Fibroblast of the conjunctiva (primary cell): ENCODE measurements at regions not wholly inside any gene's neighbourhood (a gene's known extent, or its start where the extent isn't known, plus 50 kb on each side); places are given as distances from the start of the nearest gene placed in this dataset.

ENCODE experiments used
- DNase-seq: peaks from one replicate; pipeline ENCODE4 v3.0.0-alpha.2; 2010; ENCODE audit warnings: low read depth

GRCh38 chr21:38151021-38151645 lies 105.7 kb upstream of the KCNJ15 start:
- DNase-seq: no peak

DNA sequence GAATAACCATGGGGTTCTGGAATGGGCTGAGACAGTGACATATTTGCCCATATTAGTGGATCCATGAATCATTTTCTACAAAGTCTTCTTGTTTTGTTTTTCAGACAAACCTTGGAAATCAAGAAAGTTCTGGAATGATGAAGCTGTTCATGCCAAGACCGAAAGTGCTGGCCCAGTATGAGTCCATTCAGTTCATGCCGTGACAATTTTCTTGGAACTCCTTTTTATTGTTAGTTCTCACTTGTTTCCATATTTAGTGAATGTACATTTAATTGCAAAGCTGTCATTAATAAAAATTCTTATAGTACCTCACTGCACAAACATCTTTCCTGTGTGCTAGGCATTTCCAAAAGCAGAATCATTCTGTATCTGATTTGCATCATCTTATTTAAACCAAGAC lies 100.6 kb upstream of the KCNJ15 start:
- DNase-seq: no peak

DNA sequence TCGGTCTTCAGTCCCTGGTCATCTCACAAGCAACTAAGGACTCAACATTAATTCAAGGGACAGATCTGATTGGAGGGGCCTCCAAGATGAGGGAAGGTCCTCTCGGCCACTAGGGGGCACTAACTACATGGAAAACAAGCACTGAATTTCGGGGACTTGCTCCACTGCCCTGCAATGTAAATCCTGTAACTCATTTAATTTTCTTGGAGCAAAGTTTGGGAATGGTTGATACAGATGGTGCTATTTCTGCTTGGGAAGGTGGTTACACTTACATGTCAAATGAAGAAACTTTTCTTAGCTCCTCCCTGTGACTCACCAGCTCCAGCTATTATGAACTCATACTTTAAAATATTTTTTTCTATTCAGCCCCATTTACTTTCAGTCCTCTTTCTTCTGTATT lies 97.4 kb upstream of the KCNJ15 start:
- peak; percentile 80 for DNase-seq

DNA sequence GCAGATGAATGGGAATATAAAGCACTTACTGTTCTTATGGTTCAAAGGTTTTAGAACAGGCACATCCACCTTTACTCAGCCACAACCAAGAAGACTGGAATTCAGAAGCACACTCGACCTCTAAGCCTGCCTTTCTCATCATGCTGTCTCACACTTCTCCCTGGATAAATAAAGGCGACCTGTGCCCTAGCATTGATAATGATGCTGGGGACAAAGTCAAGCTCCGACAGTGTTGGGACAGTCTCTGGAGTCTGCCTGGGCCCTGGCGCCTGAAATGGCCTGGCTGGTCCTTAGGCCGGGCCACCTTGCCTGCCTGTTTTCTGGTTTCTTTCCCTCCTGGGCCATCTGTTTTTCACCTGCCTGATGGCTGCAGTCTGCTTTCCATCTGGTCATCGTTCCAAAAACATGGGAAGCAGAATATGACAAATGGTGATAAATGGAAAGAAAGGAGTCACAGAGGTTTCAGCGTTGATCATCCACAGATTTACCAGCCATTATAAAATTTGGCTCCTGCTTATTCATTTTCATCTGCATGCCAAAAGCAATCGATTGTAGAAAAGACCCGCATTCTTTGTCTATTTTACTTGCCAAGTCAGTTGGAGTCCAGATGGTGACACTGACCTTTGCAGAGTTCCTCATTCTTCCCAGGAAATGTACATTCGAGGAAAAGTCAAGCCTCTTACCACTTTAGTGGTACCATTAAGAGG lies 91.2 kb upstream of the KCNJ15 start:
- no peak for DNase-seq

- no peak for DNase-seq
Measured at GRCh38 chr21:38166173-38166535, 90.6 kb upstream of the KCNJ15 start.

DNA sequence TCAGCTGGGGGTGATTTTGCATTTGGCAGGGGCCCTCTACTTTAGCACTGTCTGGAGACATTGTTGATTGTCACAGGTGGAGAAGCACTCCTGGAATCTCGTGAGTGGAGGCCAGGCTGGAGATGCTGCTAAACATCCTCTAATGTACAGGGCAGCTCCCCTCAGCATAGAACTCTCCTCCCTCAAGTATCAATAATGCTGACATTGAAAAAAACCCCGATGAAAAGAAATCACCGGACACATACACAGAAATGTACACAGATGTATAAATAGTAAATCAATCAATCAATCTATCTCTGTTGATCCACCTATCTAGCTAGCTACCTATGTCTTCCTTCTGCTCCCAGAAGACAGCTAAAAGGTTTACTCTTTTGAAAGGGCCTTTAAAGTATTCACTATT lies 89.4 kb upstream of the KCNJ15 start:
- DNase-seq: no peak

- no peak for DNase-seq
Measured at GRCh38 chr21:38170283-38170682, 86.5 kb upstream of the KCNJ15 start.

- DNase-seq: no peak
Measured at GRCh38 chr21:38170704-38171682, 85.8 kb upstream of the KCNJ15 start.

DNA sequence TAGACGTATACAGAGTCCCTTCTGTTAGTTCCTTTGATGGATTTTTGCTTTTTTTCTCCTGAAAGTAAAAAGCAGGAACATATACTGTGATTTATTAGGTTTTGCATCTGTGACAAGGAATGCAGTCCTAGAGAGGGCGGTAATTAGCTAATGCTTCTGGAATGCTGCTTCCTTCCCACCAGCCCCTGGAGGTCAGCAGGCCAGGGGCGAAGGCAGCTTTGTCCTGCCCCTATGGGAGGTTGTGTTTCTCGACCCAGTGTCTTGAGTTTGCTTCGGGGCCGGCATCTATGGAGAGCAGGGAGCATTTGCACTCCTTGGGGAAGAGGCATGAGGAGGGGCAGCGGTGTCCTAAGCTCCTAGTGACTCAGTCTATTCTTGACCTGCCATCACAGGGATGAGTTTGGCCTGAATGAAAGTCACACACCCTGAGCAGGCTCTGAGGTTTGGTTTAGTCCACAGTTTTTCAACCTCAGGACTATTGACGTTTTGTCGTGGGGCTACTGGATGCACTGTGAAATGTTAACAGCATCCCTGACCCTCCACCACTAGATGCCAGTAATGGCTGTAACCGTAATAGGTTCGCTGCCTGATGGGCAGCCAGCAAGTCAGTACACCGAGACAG lies 85.0 kb upstream of the KCNJ15 start:
- DNase-seq: no peak

- no peak for DNase-seq
Measured at GRCh38 chr21:38173276-38174035, 83.3 kb upstream of the KCNJ15 start.

GRCh38 chr21:38175306-38175705 lies 81.5 kb upstream of the KCNJ15 start:
- no peak for DNase-seq

GRCh38 chr21:38177919-38178652 lies 78.7 kb upstream of the KCNJ15 start:
- DNase-seq: no peak

- DNase-seq: no peak
Measured at GRCh38 chr21:38178653-38179470, 77.9 kb upstream of the KCNJ15 start.

GRCh38 chr21:38179511-38179910 lies 77.3 kb upstream of the KCNJ15 start:
- DNase-seq: no peak

GRCh38 chr21:38181096-38181495 lies 75.7 kb upstream of the KCNJ15 start:
- DNase-seq: no peak

DNA sequence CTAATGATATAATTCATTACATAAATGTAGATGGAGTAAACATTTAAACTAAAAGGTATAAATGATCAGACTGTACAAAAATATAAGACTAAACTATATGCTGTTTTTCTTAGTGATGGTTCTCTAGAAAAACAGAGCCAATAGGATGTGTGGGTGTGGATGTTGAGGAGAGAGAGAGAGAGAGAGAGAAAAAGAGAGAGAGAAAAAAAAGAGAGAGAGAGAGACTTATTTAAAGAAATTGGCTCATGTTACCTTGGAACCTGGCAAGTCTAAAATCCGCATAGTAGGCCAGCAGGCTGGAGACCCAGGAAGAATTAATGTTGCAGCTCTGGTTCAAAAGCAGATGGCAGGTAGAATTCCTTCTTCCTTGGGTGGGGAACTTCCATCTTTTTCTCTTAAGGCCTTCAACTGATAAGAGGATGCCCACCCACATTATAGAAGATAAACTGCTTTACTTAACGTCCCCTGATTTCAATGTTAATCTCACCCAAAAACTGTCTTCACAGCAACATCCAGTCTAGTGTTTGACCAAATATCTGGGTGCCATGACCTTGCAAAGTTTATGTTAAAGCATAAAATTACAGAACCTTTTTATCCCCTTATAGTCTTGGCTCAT lies 74.3 kb upstream of the KCNJ15 start:
- DNase-seq: no peak

GRCh38 chr21:38183961-38184360 lies 72.8 kb upstream of the KCNJ15 start:
- no peak for DNase-seq

GRCh38 chr21:38186661-38187270 lies 70.0 kb upstream of the KCNJ15 start:
- no peak for DNase-seq

- DNase-seq: no peak
Measured at GRCh38 chr21:38188037-38188436, 68.8 kb upstream of the KCNJ15 start.
